Eye (tissue), 1 donor: ENCODE measurements at regions not wholly inside any gene's neighbourhood (a gene's known extent, or its start where the extent isn't known, plus 50 kb on each side); places are given as distances from the start of the nearest gene placed in this dataset.

Experiments
- DNase-seq: peaks from one replicate; pipeline ENCODE4 v3.0.0-alpha.2; 2015

GRCh38 chr5:115402092-115402491 lies 105.6 kb upstream of the CCDC112 start:
- DNase-seq: no peak

GRCh38 chr5:115398719-115399118 lies 102.3 kb upstream of the CCDC112 start:
- no peak for DNase-seq

- DNase-seq: no peak
Measured at GRCh38 chr5:115396688-115397087, 100.2 kb upstream of the CCDC112 start.

- DNase-seq: no peak
Measured at GRCh38 chr5:115396081-115396480, 99.6 kb upstream of the CCDC112 start.

- no peak for DNase-seq
Measured at GRCh38 chr5:115394531-115394930, 98.1 kb upstream of the CCDC112 start.

- DNase-seq: no peak
Measured at GRCh38 chr5:115393239-115393638, 96.8 kb upstream of the CCDC112 start.

GRCh38 chr5:115392611-115393010 lies 96.2 kb upstream of the CCDC112 start:
- no peak for DNase-seq

- no peak for DNase-seq
Measured at GRCh38 chr5:115391780-115392179, 95.3 kb upstream of the CCDC112 start.

GRCh38 chr5:115389799-115390382 lies 93.4 kb upstream of the CCDC112 start:
- no peak for DNase-seq

- DNase-seq: no peak
Measured at GRCh38 chr5:115389034-115389798, 92.8 kb upstream of the CCDC112 start.

GRCh38 chr5:115388240-115388639 lies 91.8 kb upstream of the CCDC112 start:
- no peak for DNase-seq

- DNase-seq: no peak
Measured at GRCh38 chr5:115387816-115388215, 91.4 kb upstream of the CCDC112 start.

GRCh38 chr5:115386657-115387056 lies 90.2 kb upstream of the CCDC112 start:
- DNase-seq: no peak

- DNase-seq: no peak
Measured at GRCh38 chr5:115384587-115385375, 88.3 kb upstream of the CCDC112 start.

- DNase-seq: no peak
Measured at GRCh38 chr5:115382989-115383388, 86.5 kb upstream of the CCDC112 start.

GRCh38 chr5:115381911-115382662 lies 85.6 kb upstream of the CCDC112 start:
- no peak for DNase-seq

GRCh38 chr5:115379622-115380344 lies 83.3 kb upstream of the CCDC112 start:
- no peak for DNase-seq

GRCh38 chr5:115378754-115379153 lies 82.3 kb upstream of the CCDC112 start:
- no peak for DNase-seq

GRCh38 chr5:115377468-115378217 lies 81.2 kb upstream of the CCDC112 start:
- no peak for DNase-seq

GRCh38 chr5:115375893-115376292 lies 79.4 kb upstream of the CCDC112 start:
- no peak for DNase-seq

- no peak for DNase-seq
Measured at GRCh38 chr5:115374057-115374775, 77.8 kb upstream of the CCDC112 start.
